VCaP (cell line): ENCODE measurements at regions not wholly inside any gene's neighbourhood (a gene's known extent, or its start where the extent isn't known, plus 50 kb on each side); places are given as distances from the start of the nearest gene placed in this dataset.

Source experiments
- H3K27ac ChIP-seq: fragments of 450-650 bp; 2 replicates; pipeline ENCODE4 v1.5.1; 2017
- CTCF ChIP-seq: fragments of 450-650 bp; conservative IDR thresholded peaks from 2 replicates; pipeline ENCODE4 v1.5.1; 2017; ENCODE audit warnings: mild to moderate bottlenecking, moderate library complexity

GRCh38 chr6:80469977-80470376 lies 363.5 kb downstream of the BCKDHB start:
- TF ChIP-seq CTCF: no peak
- H3K27ac ChIP-seq: no peak overlapping the region

GRCh38 chr6:80468398-80468797 lies 361.9 kb downstream of the BCKDHB start:
- TF ChIP-seq CTCF: no peak
- no peak overlapping the region for H3K27ac ChIP-seq

GRCh38 chr6:80467408-80467807 lies 360.9 kb downstream of the BCKDHB start:
- TF ChIP-seq CTCF: no peak
- no peak overlapping the region for H3K27ac ChIP-seq

GRCh38 chr6:80466981-80467380 lies 360.5 kb downstream of the BCKDHB start:
- no peak for TF ChIP-seq CTCF
- H3K27ac ChIP-seq: no peak overlapping the region

- no peak overlapping the region for H3K27ac ChIP-seq
- no peak for TF ChIP-seq CTCF
These were observed 359.0 kb downstream of the BCKDHB start for GRCh38 chr6:80465513-80465912.

GRCh38 chr6:80464901-80465300 lies 358.4 kb downstream of the BCKDHB start:
- TF ChIP-seq CTCF: no peak

GRCh38 chr6:80463197-80463596 lies 356.7 kb downstream of the BCKDHB start:
- no peak for TF ChIP-seq CTCF
- no peak overlapping the region for H3K27ac ChIP-seq

More at GRCh38 chr6:80464901-80465300, 358.4 kb downstream of the BCKDHB start:
- no peak overlapping the region for H3K27ac ChIP-seq
